ENCODE measurements at regions not wholly inside any gene's neighbourhood (a gene's known extent, or its start where the extent isn't known, plus 50 kb on each side); places are given as distances from the start of the nearest gene placed in this dataset.

GRCh38 chr2:6782517-6783237, 83.0 kb downstream of the CMPK2 start:
- TF ChIP-seq EZH2phosphoT487 (IDR thresholded peaks at IDR 0.05; ENCODE audit: low read depth, severe bottlenecking, unreplicated experiment) (no peak), EZH2 (IDR thresholded peaks at IDR 0.05; ENCODE audit: borderline replicate concordance) (no peak)

Data from hepatocyte (in vitro differentiated cells).